MG63 (cell line): ENCODE measurements at regions not wholly inside any gene's neighbourhood (a gene's known extent, or its start where the extent isn't known, plus 50 kb on each side); places are given as distances from the start of the nearest gene placed in this dataset.

Experiments used
- DNase-seq: peaks from one replicate; pipeline ENCODE4 v3.0.0-alpha.2; 2020
- H3K27me3 ChIP-seq: fragments of 250-450 bp; sonication (Bioruptor Pico); 2 replicates; pipeline ENCODE4 v1.5.1; 2020; ENCODE audit warnings: mild to moderate bottlenecking, moderate library complexity
- H3K36me3 ChIP-seq: fragments of 250-450 bp; sonication (Bioruptor Pico); 2 replicates; pipeline ENCODE4 v1.5.1; 2020; ENCODE audit warnings: mild to moderate bottlenecking, moderate library complexity
- H3K4me3 ChIP-seq: fragments of 250-450 bp; sonication (Bioruptor Pico); 2 replicates; pipeline ENCODE4 v1.5.1; 2020; ENCODE audit warnings: mild to moderate bottlenecking, moderate library complexity
- H3K9me3 ChIP-seq: fragments of 250-450 bp; sonication (Bioruptor Pico); 2 replicates; pipeline ENCODE4 v1.5.1; 2020; ENCODE audit warnings: mild to moderate bottlenecking, moderate library complexity

DNA sequence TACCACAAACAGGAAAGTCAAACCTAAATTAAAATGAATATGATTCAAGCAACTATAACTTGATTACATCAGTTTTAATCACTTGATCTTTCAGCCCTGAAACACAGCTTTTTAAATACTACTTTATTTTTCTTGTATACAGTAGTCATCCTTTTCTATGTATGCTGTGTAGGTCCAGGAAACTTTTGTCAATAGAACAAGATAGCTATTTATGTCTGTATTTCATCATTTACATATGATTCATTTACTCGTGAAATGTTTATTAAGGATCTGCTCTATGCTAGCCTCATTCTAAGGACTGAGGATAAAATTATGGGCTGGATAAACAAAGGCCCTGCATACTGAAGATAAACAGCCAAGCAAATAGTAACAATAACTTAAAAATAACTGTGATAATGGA is 930.2 kb downstream of the TFAP2A start:
- Histone ChIP-seq H3K36me3 (no peaks in the 10 kb centered on the region), H3K9me3 (no peaks in the 10 kb centered on the region; the same call in 1 of the 2 replicates), H3K27me3 (no peaks in the 10 kb centered on the region), H3K4me3 (no peak overlapping the region)
- DNase-seq, result no peak

DNA sequence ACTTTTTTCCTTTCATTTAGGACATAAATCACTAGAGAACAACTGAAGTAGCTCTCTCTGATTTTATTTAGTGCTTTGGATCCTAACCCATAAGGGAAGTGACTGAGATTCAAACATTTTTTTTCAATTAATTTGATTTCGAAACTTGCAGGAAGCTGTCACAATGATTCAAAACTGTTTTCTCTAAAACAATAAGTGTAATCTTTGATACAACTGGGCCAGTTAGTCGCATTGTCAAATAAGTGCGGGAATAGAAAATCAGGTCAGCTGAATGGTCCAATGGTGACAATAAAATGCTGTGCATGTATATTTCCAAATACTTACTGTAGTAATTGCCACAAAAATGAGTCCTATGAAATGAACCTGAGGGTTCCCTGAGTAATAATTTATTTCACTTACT is 930.8 kb downstream of the TFAP2A start:
- Histone ChIP-seq H3K27me3 (no peaks in the 10 kb centered on the region), H3K36me3 (no peaks in the 10 kb centered on the region), H3K9me3 (no peaks in the 10 kb centered on the region; the same call in 1 of the 2 replicates), H3K4me3 (no peak overlapping the region)
- no peak for DNase-seq

DNA sequence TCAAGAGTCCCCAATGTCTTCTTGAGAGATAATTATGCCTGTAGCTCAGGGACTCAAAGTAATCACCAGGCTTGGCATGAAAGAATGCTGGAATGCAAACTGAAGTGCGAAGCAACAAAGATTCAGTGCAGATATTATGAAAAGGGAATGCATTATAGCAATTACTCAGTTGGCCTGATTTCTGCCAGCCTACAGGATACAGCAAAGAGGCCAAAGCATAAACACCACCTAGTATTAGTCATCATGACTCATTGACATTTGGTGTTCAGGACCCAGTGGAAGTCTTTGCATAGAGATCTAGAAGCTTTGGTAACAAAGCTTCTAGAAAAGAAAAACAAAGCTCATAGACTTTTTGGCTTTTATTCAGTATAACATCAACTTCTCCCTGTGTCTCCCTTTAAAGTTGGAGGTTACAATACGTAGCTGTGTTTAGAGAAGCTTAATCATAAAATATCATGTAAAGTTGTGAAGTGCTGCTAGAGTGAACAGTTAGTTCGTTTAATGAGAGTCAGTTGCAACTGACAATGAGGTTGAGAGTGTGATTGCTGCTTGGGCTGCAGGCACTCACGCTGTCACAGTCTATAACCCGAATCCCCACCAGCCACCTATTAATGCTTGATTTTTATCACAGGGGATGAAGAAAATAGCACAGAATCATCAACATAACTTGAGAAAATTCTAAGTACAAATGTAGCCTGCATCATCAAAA is 932.7 kb downstream of the TFAP2A start:
- no peaks in the 10 kb centered on the region; the same call in 1 of the 2 replicates for H3K9me3 ChIP-seq
- no peak overlapping the region for H3K4me3 ChIP-seq
- H3K36me3 ChIP-seq, result no peaks in the 10 kb centered on the region
- peak; percentile 75 for DNase-seq
- no peaks in the 10 kb centered on the region for H3K27me3 ChIP-seq

DNA sequence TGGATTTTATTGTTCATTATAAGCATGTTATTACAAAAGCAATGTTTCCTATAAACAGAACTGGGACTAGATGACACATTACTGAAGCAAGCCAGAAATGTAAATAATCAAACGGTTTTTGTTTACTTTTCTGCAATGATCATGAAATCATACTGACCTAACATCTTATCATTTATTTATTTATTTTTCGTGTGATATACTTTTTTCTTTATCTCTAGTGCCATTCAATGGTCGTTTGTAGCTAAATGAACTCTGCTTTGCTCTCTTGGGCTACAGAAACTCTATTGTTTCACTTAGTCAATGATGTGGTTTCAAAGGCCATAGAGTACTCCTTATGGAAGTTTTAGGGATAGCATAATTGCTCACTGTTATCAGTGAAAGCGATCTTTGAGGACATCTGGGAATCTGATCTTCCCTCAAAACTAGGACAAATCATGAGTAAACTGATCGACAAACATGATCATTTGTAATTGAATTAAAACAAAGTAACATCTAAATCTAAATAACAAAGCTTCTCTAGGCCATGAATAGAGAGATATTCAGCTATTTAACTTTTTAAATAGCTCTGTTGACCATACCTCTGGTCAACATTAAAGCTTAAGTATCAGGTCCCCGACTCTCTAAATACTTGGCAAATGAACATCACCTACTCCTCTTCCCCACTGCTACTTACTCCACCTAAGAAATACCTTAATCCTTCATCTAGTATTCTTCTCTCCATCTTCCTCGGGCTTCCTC is 933.4 kb downstream of the TFAP2A start:
- Histone ChIP-seq H3K36me3 (no peaks in the 10 kb centered on the region), H3K4me3 (no peak overlapping the region), H3K27me3 (no peaks in the 10 kb centered on the region), H3K9me3 (no peaks in the 10 kb centered on the region; the same call in 1 of the 2 replicates)
- no peak for DNase-seq

DNA sequence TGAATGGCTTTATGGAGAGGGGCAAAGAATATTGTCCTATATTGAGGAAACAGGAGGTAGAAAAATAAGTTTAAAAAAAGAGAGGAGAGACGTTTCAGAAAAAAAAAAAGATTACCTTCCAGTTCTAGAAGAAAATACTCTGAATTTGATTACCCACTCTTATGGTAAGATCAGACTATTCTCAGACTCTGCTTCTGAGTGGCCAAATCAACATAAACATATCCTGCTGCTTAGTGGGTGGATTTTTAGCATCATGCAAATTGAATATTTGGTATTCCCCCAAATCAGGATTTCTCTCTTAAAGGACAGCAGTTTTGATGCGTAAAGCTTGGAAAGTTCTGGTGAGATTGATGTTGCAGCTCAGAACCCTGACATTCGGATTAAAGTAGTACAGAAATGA is 946.6 kb downstream of the TFAP2A start:
- Histone ChIP-seq H3K27me3 (no peaks in the 10 kb centered on the region), H3K36me3 (no peaks in the 10 kb centered on the region), H3K9me3 (0 out of 2 replicates have a peak, but pooled peaks cover 2% of the 10 kb centered on the region), H3K4me3 (no peak overlapping the region)
- no peak for DNase-seq

DNA sequence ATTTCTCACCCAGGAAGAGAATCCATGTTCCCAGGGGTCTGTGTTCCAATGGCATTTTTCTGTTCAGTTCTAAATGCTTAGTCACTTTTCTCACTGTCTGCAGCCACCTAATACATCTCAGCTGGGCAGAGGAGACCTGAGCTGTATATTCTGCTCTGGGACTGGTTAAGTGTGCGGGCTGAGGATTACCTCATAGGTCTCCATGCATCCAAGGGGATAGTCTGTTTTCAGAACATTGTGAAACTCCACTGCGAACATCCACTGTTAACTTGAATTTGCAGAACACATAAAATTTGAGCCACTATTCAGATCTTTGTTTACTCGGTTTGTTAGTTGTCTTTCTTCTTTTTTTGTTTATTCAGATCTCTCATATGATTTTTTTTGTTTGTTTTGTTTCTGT is 947.1 kb downstream of the TFAP2A start:
- no peak for DNase-seq
- H3K27me3 ChIP-seq, result no peaks in the 10 kb centered on the region

DNA sequence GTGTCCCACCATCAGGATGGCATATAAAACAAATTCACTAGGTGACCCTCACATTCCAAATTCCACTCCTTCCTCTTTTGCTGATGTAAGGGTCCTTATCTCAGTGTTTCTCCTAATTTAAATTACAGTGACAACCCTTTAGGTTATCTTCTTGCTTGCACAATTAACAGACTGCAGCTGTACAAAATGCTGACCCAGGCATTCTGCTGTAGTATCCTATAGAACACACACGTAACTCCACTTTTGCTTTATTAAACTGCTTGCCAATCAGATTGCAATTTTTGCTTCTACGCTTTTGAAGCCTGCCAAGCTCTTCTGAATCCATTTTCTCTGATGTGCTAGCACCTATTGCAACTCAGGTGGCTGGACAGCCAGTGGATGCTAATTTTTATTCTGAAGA is 950.3 kb downstream of the TFAP2A start:
- no peaks in the 10 kb centered on the region for H3K27me3 ChIP-seq
- H3K36me3 ChIP-seq, result no peaks in the 10 kb centered on the region
- H3K9me3 ChIP-seq, result no peaks in the 10 kb centered on the region
- no peak overlapping the region for H3K4me3 ChIP-seq
- DNase-seq, result no peak

More for the DNA sequence above, 947.1 kb downstream of the TFAP2A start:
- Histone ChIP-seq H3K9me3 (0 out of 2 replicates have a peak, but pooled peaks cover 2% of the 10 kb centered on the region), H3K36me3 (no peaks in the 10 kb centered on the region), H3K4me3 (no peak overlapping the region)

DNA sequence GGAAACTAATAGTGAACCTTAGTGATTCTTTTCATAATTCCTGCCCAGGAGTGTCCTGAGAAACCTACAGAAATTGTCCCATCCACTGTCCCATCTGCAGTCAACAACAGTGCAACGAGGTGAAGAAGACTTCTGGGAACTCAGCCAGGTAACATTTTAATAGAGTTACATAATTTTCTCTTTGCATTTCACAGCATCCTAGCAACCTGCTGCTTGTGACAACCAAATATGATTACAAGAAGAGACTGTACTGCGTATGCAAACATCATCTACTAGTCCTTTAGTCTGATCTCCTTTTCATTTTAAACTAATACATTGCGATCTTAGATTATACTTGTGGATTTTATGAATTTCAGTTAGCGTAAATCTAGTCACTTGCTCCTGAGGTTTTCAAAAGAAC is 951.6 kb downstream of the TFAP2A start:
- Histone ChIP-seq H3K27me3 (no peaks in the 10 kb centered on the region), H3K4me3 (no peak overlapping the region), H3K9me3 (no peaks in the 10 kb centered on the region), H3K36me3 (no peaks in the 10 kb centered on the region)
- DNase-seq, result no peak

DNA sequence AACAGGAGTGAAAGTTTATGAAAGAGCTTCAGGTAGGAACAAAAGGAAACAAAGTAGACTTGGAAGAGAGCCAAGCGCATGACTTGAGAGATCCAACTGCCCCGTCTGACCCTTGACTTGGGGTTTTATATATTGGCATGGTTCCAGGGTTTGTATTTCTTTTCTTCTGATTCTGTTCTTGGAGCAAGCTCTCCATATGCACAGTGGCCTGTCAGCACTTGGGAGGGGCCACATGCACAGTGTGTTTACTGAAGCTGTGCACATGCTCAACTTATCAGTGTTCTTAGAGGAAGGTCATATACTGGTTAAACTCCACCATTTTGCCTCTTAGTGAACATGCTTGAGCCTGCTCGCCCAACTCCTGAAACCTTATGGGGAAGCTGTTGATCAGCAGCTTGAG is 953.7 kb downstream of the TFAP2A start:
- Histone ChIP-seq H3K27me3 (no peaks in the 10 kb centered on the region), H3K36me3 (no peaks in the 10 kb centered on the region), H3K4me3 (no peak overlapping the region), H3K9me3 (no peaks in the 10 kb centered on the region)
- DNase-seq, result no peak

DNA sequence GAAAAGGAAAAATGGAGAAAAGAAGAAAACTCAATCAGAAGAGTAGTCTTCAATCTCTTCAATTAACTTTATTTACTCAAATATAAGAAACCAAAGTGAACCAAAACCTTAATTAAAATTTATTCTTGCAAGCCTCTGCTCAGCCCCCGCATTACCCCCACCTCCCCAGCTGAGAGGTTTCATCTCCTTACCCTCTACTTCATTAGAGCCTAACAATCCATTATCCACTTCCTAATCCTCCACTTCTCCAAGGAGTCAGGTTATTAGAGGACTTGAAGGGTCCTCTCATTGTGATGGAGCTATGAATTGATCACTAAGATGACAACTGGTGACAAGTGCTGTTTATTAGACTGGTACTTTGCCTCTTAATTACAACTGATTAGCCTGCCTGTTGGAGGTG is 956.5 kb downstream of the TFAP2A start:
- H3K4me3 ChIP-seq, result no peak overlapping the region
- H3K36me3 ChIP-seq, result no peaks in the 10 kb centered on the region
- no peaks in the 10 kb centered on the region for H3K9me3 ChIP-seq
- no peaks in the 10 kb centered on the region for H3K27me3 ChIP-seq
- no peak for DNase-seq

DNA sequence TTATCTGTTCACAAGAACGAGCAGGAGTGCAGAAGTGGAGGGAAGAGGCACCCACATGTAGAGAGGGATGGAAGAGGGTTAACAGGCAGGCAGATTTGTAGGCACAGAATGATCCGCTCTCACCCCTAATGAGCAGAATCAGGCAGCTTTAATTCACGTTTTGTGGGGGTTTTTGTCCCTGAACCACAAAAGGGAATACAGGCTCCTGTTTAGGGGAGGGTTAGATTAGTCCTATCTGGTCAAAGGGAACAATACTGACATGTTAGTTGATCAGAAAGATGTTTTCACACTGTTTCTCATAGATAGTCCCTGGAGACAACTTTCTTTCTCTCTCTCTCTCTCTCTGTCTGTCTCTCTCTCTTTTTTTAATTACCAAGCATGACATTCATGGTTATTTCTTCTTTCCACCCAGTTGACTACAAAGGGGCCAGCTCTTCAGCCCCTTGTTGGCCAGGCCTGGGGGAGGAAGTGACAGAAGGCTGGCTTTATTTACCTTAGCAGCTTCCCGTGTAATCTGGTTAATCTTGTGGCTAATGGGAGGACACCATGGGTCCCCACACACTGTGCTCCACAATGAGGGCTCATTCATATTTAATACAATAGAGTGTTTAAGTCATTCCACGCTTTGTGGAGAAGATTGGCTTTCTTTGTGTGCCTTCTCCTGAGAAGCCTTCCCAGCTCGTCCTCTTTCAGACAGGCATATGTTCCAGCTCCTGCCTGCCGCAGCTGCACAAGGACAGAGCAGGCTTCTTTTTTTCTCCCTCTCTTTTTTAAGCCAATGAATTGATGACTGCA is 958.8 kb downstream of the TFAP2A start:
- H3K4me3 ChIP-seq, result no peak overlapping the region
- no peaks in the 10 kb centered on the region for H3K9me3 ChIP-seq
- H3K27me3 ChIP-seq, result no peaks in the 10 kb centered on the region
- no peaks in the 10 kb centered on the region for H3K36me3 ChIP-seq
- DNase-seq, result no peak

DNA sequence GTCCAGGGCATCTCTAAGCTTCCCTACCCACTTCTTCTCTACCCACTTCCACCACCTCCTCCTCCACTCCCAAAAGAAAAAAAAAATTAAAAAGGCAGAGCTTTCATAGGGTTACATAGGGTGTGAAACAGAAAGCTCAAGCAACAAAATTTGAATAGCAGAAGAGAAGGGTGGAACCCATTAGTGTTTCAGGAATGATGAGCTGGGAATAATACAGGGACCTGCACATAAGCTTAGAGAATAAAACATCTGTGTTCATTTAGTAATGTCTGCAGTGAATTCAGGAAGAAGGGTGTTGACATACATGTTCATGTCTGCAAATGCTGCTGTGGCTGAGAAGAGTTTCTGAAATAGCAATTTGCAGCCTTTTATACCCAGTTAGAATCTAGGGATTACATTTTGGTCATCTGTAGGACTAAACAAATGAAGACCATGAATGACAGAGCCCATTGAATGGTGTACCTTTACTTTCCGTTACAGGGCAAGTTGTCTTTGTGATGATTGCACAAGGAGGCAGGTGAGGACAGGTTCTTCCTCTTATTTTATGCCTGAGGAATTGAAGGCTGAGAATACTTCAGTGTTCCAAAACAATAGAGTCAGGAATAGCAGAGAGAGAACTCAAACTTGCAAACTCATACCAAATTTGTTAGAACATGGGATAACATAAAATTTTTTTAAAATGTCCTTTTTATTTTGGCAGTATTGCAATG is 975.1 kb downstream of the TFAP2A start:
- H3K9me3 ChIP-seq, result peaks cover 7% of the 10 kb centered on the region
- H3K4me3 ChIP-seq, result no peak overlapping the region
- H3K36me3 ChIP-seq, result no peaks in the 10 kb centered on the region
- DNase-seq, result no peak
- no peaks in the 10 kb centered on the region for H3K27me3 ChIP-seq

DNA sequence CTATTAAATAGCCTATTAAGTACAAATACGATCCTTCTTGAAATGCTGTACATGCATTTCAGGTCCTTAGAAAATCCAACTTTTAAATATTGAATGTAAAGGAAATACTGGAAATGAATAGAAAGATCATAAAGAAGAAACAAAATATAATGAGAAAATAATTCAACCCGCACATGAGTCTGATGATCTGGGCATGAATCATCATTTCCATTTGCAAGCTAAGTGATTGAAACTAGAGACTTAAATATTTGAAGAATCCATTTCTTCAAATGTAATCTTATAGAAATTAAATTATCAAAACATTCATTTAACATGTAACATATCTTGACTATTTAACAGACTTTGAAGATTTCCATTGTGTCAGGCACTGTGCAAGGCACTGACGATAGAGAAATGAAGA is 977.0 kb downstream of the TFAP2A start:
- no peak for DNase-seq
- Histone ChIP-seq H3K36me3 (no peaks in the 10 kb centered on the region), H3K27me3 (no peaks in the 10 kb centered on the region), H3K9me3 (no peaks in the 10 kb centered on the region), H3K4me3 (no peak overlapping the region)

DNA sequence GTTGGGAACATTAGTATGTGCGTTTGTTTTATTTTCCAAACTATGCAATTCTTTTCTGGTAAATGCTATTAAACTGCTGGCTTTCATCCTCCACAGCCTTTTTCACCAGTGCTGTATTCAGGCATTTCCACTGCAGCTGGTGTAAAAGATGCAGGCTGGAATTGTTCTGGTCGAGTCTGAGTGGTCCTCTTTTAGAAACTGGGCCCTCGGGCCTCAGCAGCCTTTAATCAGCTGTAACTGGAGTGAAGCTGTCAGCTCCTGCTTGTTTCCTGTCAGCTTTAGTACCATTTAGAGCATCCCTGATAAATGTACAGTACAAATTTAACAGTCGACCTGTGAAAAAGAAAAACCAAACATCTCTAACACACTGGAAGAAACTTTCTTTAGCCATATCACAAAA is 979.6 kb downstream of the TFAP2A start:
- Histone ChIP-seq H3K4me3 (no peak overlapping the region), H3K27me3 (no peaks in the 10 kb centered on the region), H3K9me3 (no peaks in the 10 kb centered on the region), H3K36me3 (no peaks in the 10 kb centered on the region)
- no peak for DNase-seq

DNA sequence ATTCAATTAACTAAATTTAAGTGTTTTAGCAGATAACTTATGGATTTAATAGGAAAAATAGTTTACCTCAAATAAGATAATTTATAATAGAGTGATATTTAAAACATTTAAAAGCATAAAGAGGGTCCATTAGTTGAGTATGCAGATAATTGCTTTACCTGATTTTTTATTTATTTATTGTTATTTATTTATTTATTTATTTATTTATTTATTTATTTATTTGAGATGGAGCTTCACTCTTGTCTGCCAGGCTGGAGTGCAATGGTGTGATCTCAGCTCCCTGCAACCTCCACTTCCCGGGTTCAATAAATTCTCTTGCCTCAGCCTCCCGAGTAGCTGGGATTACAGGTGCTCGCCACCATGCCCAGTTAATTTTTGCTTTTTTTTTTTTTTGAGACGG is 982.9 kb downstream of the TFAP2A start:
- Histone ChIP-seq H3K4me3 (no peak overlapping the region), H3K36me3 (no peaks in the 10 kb centered on the region), H3K27me3 (no peaks in the 10 kb centered on the region), H3K9me3 (no peaks in the 10 kb centered on the region)
- DNase-seq, result no peak

DNA sequence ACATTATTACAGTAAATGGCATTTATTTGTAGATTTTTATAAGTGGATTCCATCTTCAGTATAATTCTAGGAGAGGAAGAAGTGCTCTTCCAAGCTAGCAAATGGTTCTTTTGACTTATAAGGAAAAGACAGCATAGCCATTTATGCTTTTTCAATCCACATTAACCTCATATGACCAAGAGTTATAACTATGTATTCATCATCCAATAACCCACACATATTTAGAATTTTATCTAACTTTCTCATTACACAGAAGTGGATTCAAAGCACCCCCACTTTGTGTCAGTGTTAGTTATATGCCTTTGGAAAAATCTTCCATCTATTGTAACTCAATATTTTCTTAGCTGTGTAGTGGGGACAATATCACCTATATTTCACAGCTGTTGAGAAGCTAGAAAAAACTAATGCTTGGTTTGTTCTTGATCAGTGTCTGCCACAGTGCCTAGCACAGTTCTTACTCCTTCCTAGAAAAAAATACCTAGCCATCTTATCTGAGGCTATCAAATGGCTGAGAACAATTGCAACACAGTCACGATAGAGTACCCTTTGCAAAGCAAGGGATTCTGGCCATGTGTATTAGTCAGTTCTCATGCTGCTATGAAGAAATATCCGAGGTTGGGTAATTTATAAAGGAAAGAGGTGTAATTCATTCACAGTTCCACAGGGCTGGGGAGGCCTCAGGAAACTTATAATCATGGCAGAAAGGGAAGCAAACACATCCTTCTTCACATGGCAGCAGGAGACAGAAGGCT is 986.3 kb downstream of the TFAP2A start:
- Histone ChIP-seq H3K4me3 (no peak overlapping the region), H3K27me3 (no peaks in the 10 kb centered on the region), H3K9me3 (no peaks in the 10 kb centered on the region), H3K36me3 (no peaks in the 10 kb centered on the region)
- no peak for DNase-seq
